Breast epithelium (tissue), 3 donors: ENCODE measurements at regions not wholly inside any gene's neighbourhood (a gene's known extent, or its start where the extent isn't known, plus 50 kb on each side); places are given as distances from the start of the nearest gene placed in this dataset.

Source experiments
- POLR2A ChIP-seq: fragments of 450-650 bp; IDR thresholded peaks from one replicate; pipeline ENCODE4 v1.6.1; 2016; ENCODE audit warnings: antibody characterized with exemption, mild to moderate bottlenecking, moderate library complexity
- TF ChIP-seq, protein P1 (sequence below), 3 donors: fragments of 450-650 bp; IDR thresholded peaks; one replicate each; pipeline ENCODE4 v1.5.1; 2016 to 2017; ENCODE audit warnings: antibody characterized with exemption in 3 of 3, mild to moderate bottlenecking in 3 of 3, moderate library complexity in 3 of 3

DNA sequence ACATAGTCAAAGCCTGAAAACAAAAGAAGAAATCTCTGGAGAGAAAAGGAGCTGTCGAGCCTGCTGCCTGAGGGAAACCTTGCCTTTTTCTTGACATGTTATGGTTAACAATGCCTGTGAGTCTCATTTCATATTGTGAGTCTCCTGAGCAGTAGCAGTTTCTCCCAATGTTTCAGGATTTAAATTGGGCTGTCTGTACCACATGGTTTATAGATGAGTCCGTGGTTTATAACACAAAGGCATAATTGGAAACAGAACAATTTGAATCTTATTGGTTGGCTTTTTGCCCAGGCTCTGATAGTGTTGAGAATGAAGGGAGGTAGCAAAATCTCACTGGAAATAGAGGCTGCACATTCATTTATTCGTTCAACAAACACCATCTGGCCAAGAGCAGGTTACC lies 540.9 kb downstream of the RAB38 start:
- no peak for TF ChIP-seq POLR2A
- TF ChIP-seq, protein P1, sequence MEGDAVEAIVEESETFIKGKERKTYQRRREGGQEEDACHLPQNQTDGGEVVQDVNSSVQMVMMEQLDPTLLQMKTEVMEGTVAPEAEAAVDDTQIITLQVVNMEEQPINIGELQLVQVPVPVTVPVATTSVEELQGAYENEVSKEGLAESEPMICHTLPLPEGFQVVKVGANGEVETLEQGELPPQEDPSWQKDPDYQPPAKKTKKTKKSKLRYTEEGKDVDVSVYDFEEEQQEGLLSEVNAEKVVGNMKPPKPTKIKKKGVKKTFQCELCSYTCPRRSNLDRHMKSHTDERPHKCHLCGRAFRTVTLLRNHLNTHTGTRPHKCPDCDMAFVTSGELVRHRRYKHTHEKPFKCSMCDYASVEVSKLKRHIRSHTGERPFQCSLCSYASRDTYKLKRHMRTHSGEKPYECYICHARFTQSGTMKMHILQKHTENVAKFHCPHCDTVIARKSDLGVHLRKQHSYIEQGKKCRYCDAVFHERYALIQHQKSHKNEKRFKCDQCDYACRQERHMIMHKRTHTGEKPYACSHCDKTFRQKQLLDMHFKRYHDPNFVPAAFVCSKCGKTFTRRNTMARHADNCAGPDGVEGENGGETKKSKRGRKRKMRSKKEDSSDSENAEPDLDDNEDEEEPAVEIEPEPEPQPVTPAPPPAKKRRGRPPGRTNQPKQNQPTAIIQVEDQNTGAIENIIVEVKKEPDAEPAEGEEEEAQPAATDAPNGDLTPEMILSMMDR (IDR thresholded peaks at IDR 0.05) = no peak
